SK-N-SH treated with all-trans-retinoic acid at 6 μM for 48 hours (cell line): ENCODE measurements at regions not wholly inside any gene's neighbourhood (a gene's known extent, or its start where the extent isn't known, plus 50 kb on each side); places are given as distances from the start of the nearest gene placed in this dataset.

Experiments used
- ATAC-seq: fragments of 200-7000 bp; cut with Tn5 transposase; 3 replicates; pipeline ENCODE4 v1.9.1; 2020; ENCODE audit warnings: mild to moderate bottlenecking, moderate library complexity
- ARNTL ChIP-seq: fragments of 450-650 bp; formaldehyde crosslinking; IDR thresholded peaks from 2 replicates; pipeline ENCODE4 v1.5.0; 2020; ENCODE audit warnings: low read depth, mild to moderate bottlenecking, moderate library complexity, borderline replicate concordance
- BACH2 ChIP-seq: fragments of 250-450 bp; sonication (Bioruptor Pico); IDR thresholded peaks from 2 replicates; pipeline ENCODE4 v1.9.0; 2021; ENCODE audit warnings: mild to moderate bottlenecking, borderline replicate concordance
- CREB5 ChIP-seq: fragments of 250-450 bp; sonication (Bioruptor Pico); IDR thresholded peaks from 2 replicates; pipeline ENCODE4 v1.5.1; 2020; ENCODE audit warnings: low read depth, mild to moderate bottlenecking, moderate library complexity
- CSDC2 ChIP-seq: fragments of 250-450 bp; sonication (Bioruptor Pico); IDR thresholded peaks from 2 replicates; pipeline ENCODE4 v1.5.0; 2020; ENCODE audit warnings: mild to moderate bottlenecking, moderate library complexity
- CSRNP3 ChIP-seq: fragments of 250-450 bp; sonication (Bioruptor Pico); IDR thresholded peaks from 2 replicates; pipeline ENCODE4 v1.5.1; 2021; ENCODE audit warnings: mild to moderate bottlenecking, moderate library complexity
- ESRRG ChIP-seq: fragments of 250-450 bp; sonication (Bioruptor Pico); IDR thresholded peaks from 2 replicates; pipeline ENCODE4 v1.6.1; 2021; ENCODE audit warnings: mild to moderate bottlenecking
- GLIS3 ChIP-seq: fragments of 250-450 bp; sonication (Bioruptor Pico); IDR thresholded peaks from 2 replicates; pipeline ENCODE4 v1.5.0; 2020; ENCODE audit warnings: mild to moderate bottlenecking, moderate library complexity
- ISL1 ChIP-seq: fragments of 250-450 bp; sonication (Bioruptor Pico); IDR thresholded peaks from 2 replicates; pipeline ENCODE4 v2.1.2; 2022; ENCODE audit warnings: mild to moderate bottlenecking, moderate library complexity
- OSR1 ChIP-seq: fragments of 250-450 bp; sonication (Bioruptor Pico); IDR thresholded peaks from 2 replicates; pipeline ENCODE4 v1.8.0; 2022; ENCODE audit warnings: moderate library complexity, mild to moderate bottlenecking, inconsistent platforms
- POU6F1 ChIP-seq: fragments of 250-450 bp; sonication (Bioruptor Pico); IDR thresholded peaks from 2 replicates; pipeline ENCODE4 v1.8.0; 2021; ENCODE audit warnings: low read depth, mild to moderate bottlenecking, moderate library complexity, borderline replicate concordance
- PPARA ChIP-seq: fragments of 250-450 bp; sonication (Bioruptor Pico); IDR thresholded peaks from 2 replicates; pipeline ENCODE4 v1.5.0; 2020; ENCODE audit warnings: mild to moderate bottlenecking, borderline replicate concordance
- RARB ChIP-seq: fragments of 250-450 bp; sonication (Bioruptor Pico); IDR thresholded peaks from 2 replicates; pipeline ENCODE4 v1.8.0; 2021; ENCODE audit warnings: mild to moderate bottlenecking, moderate library complexity
- SNAI2 ChIP-seq: fragments of 250-450 bp; sonication (Bioruptor Pico); IDR thresholded peaks from 2 replicates; pipeline ENCODE4 v1.5.0; 2020; ENCODE audit warnings: mild to moderate bottlenecking, moderate library complexity
- TCF4 ChIP-seq: fragments of 250-450 bp; sonication (Bioruptor Pico); IDR thresholded peaks from 2 replicates; pipeline ENCODE4 v1.8.0; 2021; ENCODE audit warnings: mild to moderate bottlenecking, moderate library complexity, borderline replicate concordance
- TOX ChIP-seq: fragments of 250-450 bp; sonication (Bioruptor Pico); IDR thresholded peaks from 2 replicates; pipeline ENCODE4 v1.8.0; 2021; ENCODE audit warnings: mild to moderate bottlenecking, moderate library complexity, borderline replicate concordance
- TSHZ2 ChIP-seq: fragments of 250-450 bp; sonication (Bioruptor Pico); IDR thresholded peaks from 2 replicates; pipeline ENCODE4 v1.5.0; 2020; ENCODE audit warnings: mild to moderate bottlenecking, moderate library complexity
- ZC3H10 ChIP-seq: fragments of 250-450 bp; sonication (Bioruptor Pico); IDR thresholded peaks from 2 replicates; pipeline ENCODE4 v1.5.1; 2021; ENCODE audit warnings: mild to moderate bottlenecking, moderate library complexity
- ZFP3 ChIP-seq: fragments of 250-450 bp; sonication (Bioruptor Pico); IDR thresholded peaks from 2 replicates; pipeline ENCODE4 v1.5.0; 2020; ENCODE audit warnings: mild to moderate bottlenecking, moderate library complexity
- ZFP30 ChIP-seq: fragments of 450-650 bp; formaldehyde crosslinking; IDR thresholded peaks from 2 replicates; pipeline ENCODE4 v1.5.0; 2022; ENCODE audit warnings: mild to moderate bottlenecking, moderate library complexity
- ZNF70 ChIP-seq: fragments of 450-650 bp; formaldehyde crosslinking; IDR thresholded peaks from 2 replicates; pipeline ENCODE4 v1.5.0; 2020; ENCODE audit warnings: mild to moderate bottlenecking, moderate library complexity
- ZNF8 ChIP-seq: fragments of 450-650 bp; formaldehyde crosslinking; IDR thresholded peaks from 2 replicates; pipeline ENCODE4 v1.5.0; 2020; ENCODE audit warnings: mild to moderate bottlenecking, moderate library complexity

- ATAC-seq: no peak
- TF ChIP-seq ESRRG (CRISPR knock-in tag): no peak
- no peak for TF ChIP-seq GLIS3 (CRISPR knock-in tag)
Measured at GRCh38 chr7:34392972-34393371, 265.0 kb upstream of the NPSR1 start.

GRCh38 chr7:34396437-34397064 lies 261.5 kb upstream of the NPSR1 start:
- no peak for TF ChIP-seq CREB5
- TF ChIP-seq ZFP30 (CRISPR knock-in tag): no peak
- TF ChIP-seq ZC3H10 (CRISPR knock-in tag): no peak
- no peak for TF ChIP-seq ZNF70 (CRISPR knock-in tag)
- TF ChIP-seq BACH2 (CRISPR knock-in tag): no peak
- no peak for TF ChIP-seq ESRRG (CRISPR knock-in tag)
- TF ChIP-seq ZFP3 (CRISPR knock-in tag): no peak
- TF ChIP-seq CSDC2 (CRISPR knock-in tag): no peak
- TF ChIP-seq GLIS3 (CRISPR knock-in tag): no peak
- no peak for TF ChIP-seq TCF4 (CRISPR knock-in tag)
- no peak for TF ChIP-seq TOX (CRISPR knock-in tag)
- no peak for TF ChIP-seq ZNF8 (CRISPR knock-in tag)
- no peak for TF ChIP-seq OSR1 (CRISPR knock-in tag)
- no peak for TF ChIP-seq SNAI2 (CRISPR knock-in tag)
- no peak for ATAC-seq

GRCh38 chr7:34401776-34402175 lies 256.2 kb upstream of the NPSR1 start:
- ATAC-seq: no peak

More at GRCh38 chr7:34401776-34402175, 256.2 kb upstream of the NPSR1 start:
- TF ChIP-seq CSDC2 (CRISPR knock-in tag) (no peak), OSR1 (CRISPR knock-in tag) (no peak), TCF4 (CRISPR knock-in tag) (no peak), GLIS3 (CRISPR knock-in tag) (no peak), SNAI2 (CRISPR knock-in tag) (no peak), POU6F1 (no peak), ISL1 (no peak), TOX (CRISPR knock-in tag) (no peak), BACH2 (CRISPR knock-in tag) (no peak), RARB (CRISPR knock-in tag) (no peak), ZNF70 (CRISPR knock-in tag) (no peak), ARNTL (no peak), ZNF8 (CRISPR knock-in tag) (no peak), CSRNP3 (CRISPR knock-in tag) (no peak), ZFP30 (CRISPR knock-in tag) (no peak), PPARA (CRISPR knock-in tag) (no peak), ZFP3 (CRISPR knock-in tag) (no peak), TSHZ2 (CRISPR knock-in tag) (no peak)
